ENCODE measurements at regions not wholly inside any gene's neighbourhood (a gene's known extent, or its start where the extent isn't known, plus 50 kb on each side); places are given as distances from the start of the nearest gene placed in this dataset.

DNA sequence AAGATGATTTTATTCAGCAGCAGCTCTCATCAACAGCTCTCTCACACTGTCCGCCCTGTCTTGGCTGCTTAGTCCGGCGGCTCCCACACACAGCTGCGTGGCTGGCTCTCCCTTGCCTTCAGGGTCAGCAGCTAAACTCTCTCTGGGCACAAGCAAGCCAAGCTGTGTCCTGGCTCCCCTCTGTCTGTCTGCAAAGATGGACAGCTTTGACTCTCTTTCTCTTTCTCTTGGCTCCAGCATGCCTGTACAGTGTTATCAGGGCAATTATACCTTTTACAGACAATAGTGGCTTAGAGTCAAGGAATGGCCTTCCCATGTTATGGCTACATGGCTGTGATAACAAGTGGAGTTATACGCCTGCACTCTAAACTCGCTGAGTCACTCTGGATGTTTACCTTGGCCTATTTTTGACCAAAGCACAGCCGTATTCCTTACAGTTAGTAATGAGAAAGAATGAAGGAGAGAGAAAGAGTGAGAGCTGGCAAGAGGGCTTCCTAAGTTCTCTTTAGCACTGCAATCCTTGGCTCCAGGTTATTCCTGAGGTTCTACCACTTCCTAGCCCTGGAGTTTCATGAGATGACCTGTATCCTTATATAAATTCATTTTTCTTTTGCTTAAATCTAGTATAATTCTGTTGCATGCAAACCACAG, 59.9 kb upstream of the ZSWIM5 start (continued):
- TF ChIP-seq ZHX2 (IDR thresholded peaks at IDR 0.05; ENCODE audit: low read depth), result no peak
- TF ChIP-seq ZHX2 (CRISPR knock-in tag; IDR thresholded peaks at IDR 0.05; ENCODE audit: borderline replicate concordance), result no peak
- TF ChIP-seq ARID5B (CRISPR knock-in tag; IDR thresholded peaks at IDR 0.05), result peak; percentile 81
- 0 out of 2 replicates have a peak, but pooled peaks have one; percentile 42 for TF ChIP-seq ZNF317 (CRISPR knock-in tag; IDR thresholded peaks at IDR 0.05)
- peak; percentile 83; the same call in 1 of the 2 replicates for TF ChIP-seq HMG20A (CRISPR knock-in tag; IDR thresholded peaks at IDR 0.05; ENCODE audit: borderline replicate concordance)
- peak; percentile 49; the same call in 1 of the 2 replicates for TF ChIP-seq FOXA1 (IDR thresholded peaks at IDR 0.05)
- TF ChIP-seq FOXA1 (CRISPR knock-in tag; IDR thresholded peaks at IDR 0.05), result peak; percentile 92
- TF ChIP-seq, protein P1, sequence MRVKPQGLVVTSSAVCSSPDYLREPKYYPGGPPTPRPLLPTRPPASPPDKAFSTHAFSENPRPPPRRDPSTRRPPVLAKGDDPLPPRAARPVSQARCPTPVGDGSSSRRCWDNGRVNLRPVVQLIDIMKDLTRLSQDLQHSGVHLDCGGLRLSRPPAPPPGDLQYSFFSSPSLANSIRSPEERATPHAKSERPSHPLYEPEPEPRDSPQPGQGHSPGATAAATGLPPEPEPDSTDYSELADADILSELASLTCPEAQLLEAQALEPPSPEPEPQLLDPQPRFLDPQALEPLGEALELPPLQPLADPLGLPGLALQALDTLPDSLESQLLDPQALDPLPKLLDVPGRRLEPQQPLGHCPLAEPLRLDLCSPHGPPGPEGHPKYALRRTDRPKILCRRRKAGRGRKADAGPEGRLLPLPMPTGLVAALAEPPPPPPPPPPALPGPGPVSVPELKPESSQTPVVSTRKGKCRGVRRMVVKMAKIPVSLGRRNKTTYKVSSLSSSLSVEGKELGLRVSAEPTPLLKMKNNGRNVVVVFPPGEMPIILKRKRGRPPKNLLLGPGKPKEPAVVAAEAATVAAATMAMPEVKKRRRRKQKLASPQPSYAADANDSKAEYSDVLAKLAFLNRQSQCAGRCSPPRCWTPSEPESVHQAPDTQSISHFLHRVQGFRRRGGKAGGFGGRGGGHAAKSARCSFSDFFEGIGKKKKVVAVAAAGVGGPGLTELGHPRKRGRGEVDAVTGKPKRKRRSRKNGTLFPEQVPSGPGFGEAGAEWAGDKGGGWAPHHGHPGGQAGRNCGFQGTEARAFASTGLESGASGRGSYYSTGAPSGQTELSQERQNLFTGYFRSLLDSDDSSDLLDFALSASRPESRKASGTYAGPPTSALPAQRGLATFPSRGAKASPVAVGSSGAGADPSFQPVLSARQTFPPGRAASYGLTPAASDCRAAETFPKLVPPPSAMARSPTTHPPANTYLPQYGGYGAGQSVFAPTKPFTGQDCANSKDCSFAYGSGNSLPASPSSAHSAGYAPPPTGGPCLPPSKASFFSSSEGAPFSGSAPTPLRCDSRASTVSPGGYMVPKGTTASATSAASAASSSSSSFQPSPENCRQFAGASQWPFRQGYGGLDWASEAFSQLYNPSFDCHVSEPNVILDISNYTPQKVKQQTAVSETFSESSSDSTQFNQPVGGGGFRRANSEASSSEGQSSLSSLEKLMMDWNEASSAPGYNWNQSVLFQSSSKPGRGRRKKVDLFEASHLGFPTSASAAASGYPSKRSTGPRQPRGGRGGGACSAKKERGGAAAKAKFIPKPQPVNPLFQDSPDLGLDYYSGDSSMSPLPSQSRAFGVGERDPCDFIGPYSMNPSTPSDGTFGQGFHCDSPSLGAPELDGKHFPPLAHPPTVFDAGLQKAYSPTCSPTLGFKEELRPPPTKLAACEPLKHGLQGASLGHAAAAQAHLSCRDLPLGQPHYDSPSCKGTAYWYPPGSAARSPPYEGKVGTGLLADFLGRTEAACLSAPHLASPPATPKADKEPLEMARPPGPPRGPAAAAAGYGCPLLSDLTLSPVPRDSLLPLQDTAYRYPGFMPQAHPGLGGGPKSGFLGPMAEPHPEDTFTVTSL (CRISPR knock-in tag; IDR thresholded peaks at IDR 0.05; ENCODE audit: borderline replicate concordance), result peak; percentile 67; the same call in 1 of the 2 replicates
- TF ChIP-seq NFE2 (CRISPR knock-in tag; IDR thresholded peaks at IDR 0.05), result peak; percentile 100
- TF ChIP-seq, protein P2, sequence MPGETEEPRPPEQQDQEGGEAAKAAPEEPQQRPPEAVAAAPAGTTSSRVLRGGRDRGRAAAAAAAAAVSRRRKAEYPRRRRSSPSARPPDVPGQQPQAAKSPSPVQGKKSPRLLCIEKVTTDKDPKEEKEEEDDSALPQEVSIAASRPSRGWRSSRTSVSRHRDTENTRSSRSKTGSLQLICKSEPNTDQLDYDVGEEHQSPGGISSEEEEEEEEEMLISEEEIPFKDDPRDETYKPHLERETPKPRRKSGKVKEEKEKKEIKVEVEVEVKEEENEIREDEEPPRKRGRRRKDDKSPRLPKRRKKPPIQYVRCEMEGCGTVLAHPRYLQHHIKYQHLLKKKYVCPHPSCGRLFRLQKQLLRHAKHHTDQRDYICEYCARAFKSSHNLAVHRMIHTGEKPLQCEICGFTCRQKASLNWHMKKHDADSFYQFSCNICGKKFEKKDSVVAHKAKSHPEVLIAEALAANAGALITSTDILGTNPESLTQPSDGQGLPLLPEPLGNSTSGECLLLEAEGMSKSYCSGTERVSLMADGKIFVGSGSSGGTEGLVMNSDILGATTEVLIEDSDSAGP (CRISPR knock-in tag; IDR thresholded peaks at IDR 0.05; ENCODE audit: borderline replicate concordance), result peak; percentile 31; the same call in 1 of the 2 replicates
- TF ChIP-seq MED1 (CRISPR knock-in tag; IDR thresholded peaks at IDR 0.05), result peak; percentile 74
- TF ChIP-seq ISX (CRISPR knock-in tag; conservative IDR thresholded peaks at IDR 0.05), result no peak
